GM21786 (cell line): ENCODE measurements at regions not wholly inside any gene's neighbourhood (a gene's known extent, or its start where the extent isn't known, plus 50 kb on each side); places are given as distances from the start of the nearest gene placed in this dataset.
"Not testable (repeated sequence)": the region's sequence is repeated elsewhere in the genome, so short reads cannot be mapped to it uniquely, and the experiment has no call there.

Experiments
- ATAC-seq: cut with Tn5 transposase; IDR thresholded peaks from one replicate; pipeline ENCODE4 v1.9.1; 2021; ENCODE audit not compliant: unreplicated experiment

DNA sequence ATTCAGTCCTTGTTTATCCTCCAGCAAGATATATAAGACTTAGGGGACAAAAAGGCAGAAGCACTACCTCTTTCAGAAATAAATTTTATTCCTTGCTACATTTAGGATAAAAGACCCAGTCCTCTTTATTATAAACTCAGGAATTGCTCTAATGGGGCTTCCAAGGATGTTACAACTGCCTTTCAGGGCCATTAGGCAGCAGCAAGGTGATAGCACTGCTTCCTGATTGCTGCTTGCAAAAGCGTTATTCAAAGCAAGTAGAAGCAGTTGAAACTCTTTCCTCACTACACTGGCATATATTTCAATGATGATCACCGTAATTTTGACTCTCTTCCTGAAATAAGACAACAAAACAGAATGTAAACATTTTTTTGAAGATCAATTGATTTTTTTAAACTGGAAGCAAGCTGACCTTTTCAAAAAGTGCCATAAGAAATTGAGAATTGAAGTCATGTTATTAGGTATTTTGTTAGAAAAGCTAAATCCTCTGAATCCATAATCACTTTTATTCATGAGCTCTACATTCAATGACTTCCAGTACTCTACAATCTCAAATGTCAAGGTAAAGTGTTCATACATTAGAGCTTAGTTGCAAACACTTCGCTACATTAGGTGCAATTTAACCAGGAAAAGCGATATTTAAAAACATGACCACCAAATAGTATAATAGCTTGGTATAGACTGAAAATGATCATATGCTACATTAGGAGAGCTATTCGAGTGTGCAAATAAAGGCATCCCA, 233.4 kb upstream of the SYT10 start:
- ATAC-seq = no peak

DNA sequence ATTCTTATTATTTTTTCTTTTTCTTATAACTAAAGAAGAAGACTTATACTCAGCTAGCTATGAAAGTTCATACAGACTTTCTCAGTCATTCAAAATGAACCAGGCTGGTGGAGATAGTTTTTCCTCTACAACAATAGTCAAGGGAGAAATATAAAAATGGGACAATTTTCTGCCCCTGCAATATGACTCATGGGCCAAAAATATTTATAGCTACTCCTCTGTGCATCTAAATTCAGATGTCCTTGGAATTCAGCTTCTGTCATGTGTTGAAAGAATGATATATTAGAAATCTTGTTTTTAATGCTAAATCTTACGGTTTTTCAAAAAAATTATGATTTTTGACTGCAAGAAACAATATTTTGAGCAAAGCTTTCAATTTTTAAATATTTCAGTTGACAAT, 237.2 kb upstream of the SYT10 start:
- no peak for ATAC-seq

- ATAC-seq = no peak
Measured at GRCh38 chr12:33678221-33678964, 238.8 kb upstream of the SYT10 start.

DNA sequence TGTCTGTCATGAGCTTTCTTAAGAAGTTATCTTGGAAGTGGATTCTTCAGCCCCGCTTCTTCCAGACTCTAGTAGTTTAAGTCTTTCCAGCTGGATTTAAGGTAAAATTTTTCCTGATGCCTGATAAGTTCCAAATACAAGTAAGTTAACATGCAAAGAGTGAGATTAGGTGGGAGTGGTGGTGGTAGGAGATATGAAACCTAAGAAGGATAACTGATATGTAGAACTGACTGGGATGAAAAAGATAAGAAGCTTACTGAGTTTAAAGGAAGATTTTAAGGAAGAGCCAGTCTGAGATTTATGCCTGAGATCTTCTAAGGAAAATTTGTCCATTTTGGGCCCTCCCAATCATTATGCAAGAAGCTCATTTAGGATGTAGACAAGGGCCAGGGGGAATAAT, 250.9 kb upstream of the SYT10 start:
- no peak for ATAC-seq

GRCh38 chr12:33703221-33703620, 263.6 kb upstream of the SYT10 start:
- ATAC-seq = no peak

DNA sequence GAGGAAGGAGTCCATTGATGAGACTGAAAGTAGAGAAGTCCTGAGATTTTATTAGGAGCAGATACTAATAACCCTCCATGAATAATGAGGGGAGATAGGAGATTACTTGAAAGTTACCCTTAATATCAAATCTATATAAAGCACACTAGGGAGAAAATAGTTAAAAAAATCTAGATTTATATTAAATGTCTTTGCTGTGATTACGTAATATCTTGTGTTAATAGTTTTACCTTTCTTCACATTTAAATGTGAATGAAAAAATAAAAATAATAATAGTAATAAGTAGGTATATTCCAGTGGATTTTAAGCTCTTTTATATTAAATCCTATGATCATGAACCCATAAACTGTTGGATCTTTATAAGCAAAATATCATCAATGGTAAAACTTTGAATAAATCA, 267.3 kb upstream of the SYT10 start:
- ATAC-seq = no peak

GRCh38 chr12:33708935-33709334, 269.3 kb upstream of the SYT10 start:
- ATAC-seq = no peak

DNA sequence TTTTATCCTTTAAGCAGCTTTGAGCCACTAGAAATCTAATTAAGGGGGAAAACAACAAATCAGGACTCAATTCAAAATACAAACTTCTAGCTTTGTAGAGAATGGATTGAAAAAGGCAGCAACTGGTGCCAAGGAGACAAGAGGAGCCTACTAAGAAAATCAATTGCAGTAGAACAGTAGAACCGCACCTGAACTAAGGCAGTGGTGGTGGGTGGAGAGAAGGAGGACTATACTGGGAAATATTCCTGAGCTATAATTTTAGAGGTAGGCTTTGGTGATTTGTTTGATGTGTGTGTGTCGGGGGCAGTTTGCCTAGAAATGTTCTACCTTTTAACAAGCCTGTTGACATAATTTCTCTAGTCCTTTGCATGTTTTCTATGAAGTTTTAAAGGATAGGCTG, 270.9 kb upstream of the SYT10 start:
- no peak for ATAC-seq

DNA sequence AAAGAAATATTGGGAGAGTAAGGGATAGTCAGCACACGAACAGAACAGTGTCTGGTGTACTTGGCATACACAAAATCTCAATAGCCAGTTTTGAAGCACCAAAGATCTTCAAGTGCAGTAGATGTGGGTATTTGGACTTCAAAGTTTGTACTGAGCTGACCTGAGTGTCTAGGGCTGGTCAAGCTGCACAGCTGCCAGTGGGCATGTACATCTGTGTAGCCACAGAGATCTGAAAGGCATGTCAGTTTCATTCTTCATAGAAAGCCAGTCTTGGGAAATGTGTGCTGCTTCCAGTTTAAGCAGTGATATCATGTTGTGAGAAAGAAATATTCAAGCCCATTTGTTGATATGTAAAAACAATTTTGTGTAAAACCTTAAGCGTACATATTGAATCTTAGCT, 279.0 kb upstream of the SYT10 start:
- ATAC-seq = no peak

- ATAC-seq = no peak
Measured at GRCh38 chr12:33721561-33721960, 281.9 kb upstream of the SYT10 start.

- ATAC-seq = no peak
Measured at GRCh38 chr12:33724867-33725266, 285.2 kb upstream of the SYT10 start.

DNA sequence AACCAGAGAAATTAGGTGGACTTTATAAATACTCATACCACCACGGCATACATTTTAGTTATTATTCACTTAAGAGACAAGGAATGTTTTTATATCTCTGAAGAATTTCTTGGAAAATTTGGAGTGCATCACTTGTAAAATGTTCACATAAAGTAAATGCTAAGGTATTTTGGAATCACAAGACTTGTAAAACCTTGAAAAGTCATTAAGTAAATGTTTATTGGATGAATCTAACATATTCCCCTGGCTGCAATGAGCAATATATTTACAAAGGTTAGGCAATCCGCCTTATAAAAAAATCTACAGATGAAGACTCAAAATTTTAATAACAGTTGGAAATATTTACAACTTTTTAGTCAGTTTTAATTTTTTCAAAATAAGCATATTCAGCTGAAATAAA, 287.4 kb upstream of the ALG10 start:
- ATAC-seq = no peak

GRCh38 chr12:33752854-33753253, 269.4 kb upstream of the ALG10 start:
- no peak for ATAC-seq

GRCh38 chr12:33757701-33758100, 264.6 kb upstream of the ALG10 start:
- ATAC-seq = no peak

DNA sequence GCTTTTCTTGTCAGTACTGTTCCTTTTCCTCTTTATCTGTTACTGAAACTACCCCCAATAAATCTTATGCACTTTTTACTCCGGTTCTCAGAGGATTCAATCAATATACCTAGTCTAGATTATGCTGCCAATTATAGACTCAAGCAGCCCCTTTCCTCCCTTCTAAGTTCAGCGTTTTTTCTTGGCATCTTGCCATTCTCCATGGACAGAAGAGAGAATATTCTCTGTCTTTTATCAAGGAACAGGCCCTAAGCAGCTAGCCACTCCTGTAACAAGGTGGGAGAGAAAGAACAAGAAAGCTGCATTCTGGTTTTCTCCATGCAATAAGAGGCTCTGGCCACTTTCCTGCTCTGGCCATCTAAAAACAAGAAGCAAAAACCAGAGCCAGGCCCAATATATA, 263.0 kb upstream of the ALG10 start:
- ATAC-seq = no peak

GRCh38 chr12:33763331-33763730, 259.0 kb upstream of the ALG10 start:
- ATAC-seq = no peak

GRCh38 chr12:33770652-33771051, 251.6 kb upstream of the ALG10 start:
- no peak for ATAC-seq

DNA sequence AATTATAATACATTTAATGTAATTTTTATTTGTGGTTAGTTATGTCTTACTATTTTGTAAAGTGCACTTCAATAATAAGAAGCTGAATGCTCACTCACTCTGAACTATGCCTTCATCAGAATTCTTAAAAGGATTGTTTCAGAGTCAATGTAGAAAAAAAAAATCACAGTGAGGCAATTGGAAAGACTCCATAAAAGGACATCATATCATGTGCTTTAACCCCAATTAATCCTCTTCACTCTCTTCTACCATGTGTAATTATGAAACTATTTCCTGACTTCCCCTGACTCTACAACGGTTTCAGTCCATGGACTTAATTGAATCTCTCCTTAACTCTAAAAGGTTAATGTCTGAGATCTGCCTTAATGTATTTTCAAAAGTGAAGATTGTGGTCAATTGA, 250.4 kb upstream of the ALG10 start:
- ATAC-seq = no peak

GRCh38 chr12:33773091-33773490, 249.2 kb upstream of the ALG10 start:
- not testable (repeated sequence) for ATAC-seq

GRCh38 chr12:33786532-33786931, 235.8 kb upstream of the ALG10 start:
- no peak for ATAC-seq

DNA sequence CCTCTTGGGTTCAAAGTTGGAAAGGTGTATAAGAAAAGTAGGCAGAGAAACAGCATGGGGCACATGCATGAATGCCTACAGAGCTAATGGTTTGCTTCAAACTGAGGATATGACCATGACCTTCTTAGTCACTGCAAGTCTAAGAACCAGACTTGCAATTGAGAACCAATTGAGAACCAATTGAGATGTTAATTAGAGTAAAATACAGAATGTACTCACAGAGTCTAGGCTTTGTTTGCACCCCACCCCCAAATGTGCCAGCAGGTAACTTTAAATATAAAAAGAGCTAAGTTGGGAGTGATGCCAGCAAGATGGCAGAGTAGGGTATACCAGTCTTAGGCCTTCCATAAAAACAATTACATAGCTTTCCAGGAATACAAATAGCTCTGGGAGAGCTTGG, 227.3 kb upstream of the ALG10 start:
- no peak for ATAC-seq

DNA sequence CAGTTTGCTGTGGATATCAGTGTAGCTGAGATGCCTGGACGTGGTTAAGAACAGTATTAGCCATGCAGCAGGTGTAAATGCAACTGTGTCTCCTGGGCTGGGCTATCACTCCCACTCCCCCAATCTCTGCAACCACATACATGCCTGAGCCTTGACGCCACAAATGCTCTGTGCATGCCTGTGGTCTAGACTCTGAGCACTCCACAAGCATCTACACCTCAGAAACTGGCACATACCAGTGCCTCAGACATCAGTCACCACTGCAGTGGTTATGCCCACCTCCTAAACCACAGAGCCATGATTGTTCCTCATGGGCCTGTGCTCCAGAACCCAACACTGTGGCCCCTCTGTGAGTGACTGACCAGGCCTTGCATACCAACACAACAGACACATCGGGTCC, 226.8 kb upstream of the ALG10 start:
- no peak for ATAC-seq

- no peak for ATAC-seq
Measured at GRCh38 chr12:33813536-33813935, 208.8 kb upstream of the ALG10 start.
